OCI-LY1 (cell line): ENCODE measurements at regions not wholly inside any gene's neighbourhood (a gene's known extent, or its start where the extent isn't known, plus 50 kb on each side); places are given as distances from the start of the nearest gene placed in this dataset.
A peak's percentile ranks its signal among the peaks of the same experiment; 100 is the strongest.

Source experiments
- H2AFZ ChIP-seq: fragments of 200-600 bp; sonication (generic), shearing (Covaris generic); 2 replicates; pipeline ENCODE4 v1.6.0; 2014; ENCODE audit warnings: antibody characterized with exemption, mild to moderate bottlenecking, low read length
- H3F3A ChIP-seq: fragments of 200-600 bp; sonication (generic), shearing (Covaris generic); 2 replicates; pipeline ENCODE4 v1.6.0; 2014; ENCODE audit warnings: mild to moderate bottlenecking, antibody characterized with exemption, low read length, moderate library complexity; ENCODE audit not compliant: insufficient read depth
- H3K27ac ChIP-seq: fragments of 200-600 bp; sonication (generic); 2 replicates; pipeline ENCODE4 v1.5.1; 2014; ENCODE audit warnings: low read length, mixed run types, mild to moderate bottlenecking, low read depth; ENCODE audit not compliant: poor library complexity, severe bottlenecking
- H3K27me3 ChIP-seq: fragments of 200-600 bp; sonication (generic); 2 replicates; pipeline ENCODE4 v1.6.0; 2014; ENCODE audit warnings: antibody characterized with exemption, mild to moderate bottlenecking, low read length, moderate library complexity; ENCODE audit not compliant: insufficient read depth
- H3K36me3 ChIP-seq: fragments of 200-600 bp; sonication (generic); 2 replicates; pipeline ENCODE4 v1.6.1; 2014; ENCODE audit warnings: mild to moderate bottlenecking, antibody characterized with exemption, low read length, moderate library complexity, mixed read lengths; ENCODE audit not compliant: insufficient read depth
- H3K4me1 ChIP-seq: fragments of 200-600 bp; sonication (generic); 2 replicates; pipeline ENCODE4 v1.5.1; 2014; ENCODE audit warnings: mild to moderate bottlenecking, low read length, moderate library complexity; ENCODE audit not compliant: insufficient read depth, severe bottlenecking
- H3K4me2 ChIP-seq: fragments of 200-600 bp; sonication (generic), shearing (Covaris generic); 2 replicates; pipeline ENCODE4 v1.6.1; 2014; ENCODE audit warnings: low read length
- H3K4me3 ChIP-seq: fragments of 200-600 bp; sonication (generic); 2 replicates; pipeline ENCODE4 v1.5.1; 2014; ENCODE audit warnings: low read length, low read depth, mild to moderate bottlenecking, mixed read lengths; ENCODE audit not compliant: poor library complexity, severe bottlenecking
- H3K79me2 ChIP-seq: fragments of 200-600 bp; shearing (Covaris generic); 2 replicates; pipeline ENCODE4 v1.6.1; 2016; ENCODE audit warnings: mixed run types, low read length, mixed read lengths; ENCODE audit not compliant: insufficient read depth
- H3K9ac ChIP-seq: fragments of 200-600 bp; sonication (generic), shearing (Covaris generic); 2 replicates; pipeline ENCODE4 v1.6.1; 2014; ENCODE audit warnings: mild to moderate bottlenecking, low read length, mixed read lengths
- H3K9me2 ChIP-seq: fragments of 200-600 bp; sonication (generic), shearing (Covaris generic); 2 replicates; pipeline ENCODE4 v1.6.1; 2014; ENCODE audit warnings: low read depth, mild to moderate bottlenecking, low read length, mixed read lengths
- H3K9me3 ChIP-seq: fragments of 200-600 bp; shearing (Covaris generic); 2 replicates; pipeline ENCODE4 v1.6.1; 2014; ENCODE audit warnings: low read length, mixed read lengths
- H4K20me1 ChIP-seq: fragments of 200-600 bp; sonication (generic), shearing (Covaris generic); 2 replicates; pipeline ENCODE4 v1.6.0; 2016; ENCODE audit warnings: mild to moderate bottlenecking, low read length; ENCODE audit not compliant: insufficient read depth
- EZH2 ChIP-seq: fragments of 200-600 bp; sonication (generic), shearing (Covaris generic); IDR thresholded peaks from 2 replicates; pipeline ENCODE4 v1.8.0; 2017; ENCODE audit warnings: borderline replicate concordance, mixed run types, mild to moderate bottlenecking, antibody characterized with exemption, low read length, moderate library complexity, mixed read lengths
- TF ChIP-seq, protein P1 (sequence below): fragments of 200-600 bp; sonication (generic), shearing (Covaris generic); IDR thresholded peaks from 2 replicates; pipeline ENCODE4 v1.5.1; 2017; ENCODE audit warnings: mild to moderate bottlenecking, antibody characterized with exemption, low read length, moderate library complexity, mixed read lengths

DNA sequence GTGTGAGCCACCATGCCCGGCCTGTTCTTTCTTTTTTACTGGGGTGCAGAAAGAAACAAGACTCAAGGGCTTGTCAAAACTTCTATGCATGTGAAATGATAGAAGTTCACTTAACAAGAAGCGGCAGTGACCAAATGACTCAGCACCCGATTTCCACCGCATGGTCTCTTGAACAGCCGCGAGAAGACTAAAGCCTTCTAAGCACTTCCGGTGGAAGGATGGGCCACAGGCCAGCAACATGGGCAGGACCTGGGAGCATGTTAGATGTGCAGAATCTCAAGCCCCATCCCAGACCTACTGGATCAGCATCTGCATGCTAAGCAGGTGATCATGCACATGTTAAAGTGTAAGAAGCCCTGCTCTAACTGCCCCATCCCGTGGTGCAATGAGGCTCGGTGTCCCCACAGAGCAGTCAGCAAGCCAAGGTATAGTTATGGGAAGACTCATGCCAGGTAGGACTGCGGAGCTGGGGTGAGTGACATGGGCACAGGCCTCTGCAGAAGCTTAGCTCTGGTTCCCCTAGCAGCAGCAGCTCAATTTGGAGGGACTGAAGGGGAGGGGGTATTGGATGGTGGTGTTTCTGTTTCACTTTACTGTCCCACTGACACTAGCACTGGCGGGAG is 88.5 kb upstream of the HNF1B start:
- no peak overlapping the region for H3K4me3 ChIP-seq
- H3K79me2 ChIP-seq: no peaks in the 10 kb centered on the region
- H3K36me3 ChIP-seq: no peaks in the 10 kb centered on the region; the same call in 1 of the 2 replicates
- peaks cover 3% of the 10 kb centered on the region; the same call in 1 of the 2 replicates for H3K27me3 ChIP-seq
- TF ChIP-seq, protein P1, sequence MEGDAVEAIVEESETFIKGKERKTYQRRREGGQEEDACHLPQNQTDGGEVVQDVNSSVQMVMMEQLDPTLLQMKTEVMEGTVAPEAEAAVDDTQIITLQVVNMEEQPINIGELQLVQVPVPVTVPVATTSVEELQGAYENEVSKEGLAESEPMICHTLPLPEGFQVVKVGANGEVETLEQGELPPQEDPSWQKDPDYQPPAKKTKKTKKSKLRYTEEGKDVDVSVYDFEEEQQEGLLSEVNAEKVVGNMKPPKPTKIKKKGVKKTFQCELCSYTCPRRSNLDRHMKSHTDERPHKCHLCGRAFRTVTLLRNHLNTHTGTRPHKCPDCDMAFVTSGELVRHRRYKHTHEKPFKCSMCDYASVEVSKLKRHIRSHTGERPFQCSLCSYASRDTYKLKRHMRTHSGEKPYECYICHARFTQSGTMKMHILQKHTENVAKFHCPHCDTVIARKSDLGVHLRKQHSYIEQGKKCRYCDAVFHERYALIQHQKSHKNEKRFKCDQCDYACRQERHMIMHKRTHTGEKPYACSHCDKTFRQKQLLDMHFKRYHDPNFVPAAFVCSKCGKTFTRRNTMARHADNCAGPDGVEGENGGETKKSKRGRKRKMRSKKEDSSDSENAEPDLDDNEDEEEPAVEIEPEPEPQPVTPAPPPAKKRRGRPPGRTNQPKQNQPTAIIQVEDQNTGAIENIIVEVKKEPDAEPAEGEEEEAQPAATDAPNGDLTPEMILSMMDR: no peak
- TF ChIP-seq EZH2: no peak
- H3K9me3 ChIP-seq: no peaks in the 10 kb centered on the region
- peaks cover 41% of the 10 kb centered on the region for H3K4me1 ChIP-seq
- no peaks in the 10 kb centered on the region for H4K20me1 ChIP-seq
- H3F3A ChIP-seq: 0 out of 2 replicates have a peak, but pooled peaks cover 5% of the 10 kb centered on the region
- H3K27ac ChIP-seq: no peak overlapping the region
- H3K9ac ChIP-seq: no peak overlapping the region
- H2AFZ ChIP-seq: no peak overlapping the region
- peak overlapping the region; percentile 1; the same call in 1 of the 2 replicates for H3K4me2 ChIP-seq
- H3K9me2 ChIP-seq: no peaks in the 10 kb centered on the region

DNA sequence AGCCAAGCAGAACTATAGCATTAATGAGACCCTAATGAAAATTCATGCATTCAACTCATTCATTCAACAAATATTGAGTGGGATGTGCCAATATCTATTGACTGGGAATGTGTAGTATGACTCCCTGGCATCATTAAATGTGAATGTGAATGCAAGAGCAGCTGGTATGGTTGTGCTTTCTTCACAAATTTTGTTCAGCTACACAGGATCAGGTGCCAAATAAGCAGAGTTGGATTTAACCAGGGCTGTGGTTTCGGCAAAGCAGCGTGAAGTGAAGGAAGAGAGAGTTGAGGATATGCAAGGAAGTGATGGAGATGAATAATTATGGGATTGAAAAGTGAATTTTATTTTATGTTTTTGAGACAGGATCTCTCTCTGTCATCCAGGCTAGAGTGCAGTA is 87.1 kb upstream of the HNF1B start:
- H3K9me3 ChIP-seq: no peaks in the 10 kb centered on the region
- H3K27ac ChIP-seq: no peak overlapping the region
- no peak overlapping the region for H3K4me3 ChIP-seq
- H4K20me1 ChIP-seq: no peaks in the 10 kb centered on the region
- TF ChIP-seq, protein P1: no peak
- no peak for TF ChIP-seq EZH2
- H3F3A ChIP-seq: 0 out of 2 replicates have a peak, but pooled peaks cover 5% of the 10 kb centered on the region
- no peaks in the 10 kb centered on the region; the same call in 1 of the 2 replicates for H3K36me3 ChIP-seq
- H3K9me2 ChIP-seq: no peaks in the 10 kb centered on the region
- H3K4me1 ChIP-seq: peaks cover 54% of the 10 kb centered on the region
- H3K27me3 ChIP-seq: peaks cover 3% of the 10 kb centered on the region; the same call in 1 of the 2 replicates
- H2AFZ ChIP-seq: no peak overlapping the region
- no peak overlapping the region for H3K4me2 ChIP-seq
- no peak overlapping the region for H3K9ac ChIP-seq
- H3K79me2 ChIP-seq: no peaks in the 10 kb centered on the region

DNA sequence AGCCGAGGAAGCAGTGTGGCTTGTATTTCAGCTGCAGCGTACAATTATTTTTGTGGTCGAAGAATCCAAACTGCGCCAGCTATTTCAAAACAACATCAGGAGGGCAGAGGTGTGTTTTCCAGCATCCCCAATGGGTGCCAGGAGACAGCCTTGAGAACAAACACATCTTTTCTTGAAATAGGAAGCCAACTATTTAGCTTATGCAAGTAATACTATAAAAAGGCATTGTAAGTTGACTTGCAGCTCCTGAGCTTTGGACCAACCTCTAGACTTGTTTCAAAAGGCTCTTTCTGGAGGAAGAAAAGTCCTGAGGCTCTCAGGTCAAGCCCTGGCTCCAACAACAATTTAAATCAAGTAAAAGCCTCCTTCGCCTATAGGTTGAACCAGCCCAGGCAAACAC is 86.6 kb upstream of the HNF1B start:
- H3K9ac ChIP-seq: no peak overlapping the region
- no peak overlapping the region for H3K27ac ChIP-seq
- no peaks in the 10 kb centered on the region for H3K79me2 ChIP-seq
- no peaks in the 10 kb centered on the region for H4K20me1 ChIP-seq
- H3F3A ChIP-seq: 0 out of 2 replicates have a peak, but pooled peaks cover 5% of the 10 kb centered on the region
- H3K4me2 ChIP-seq: no peak overlapping the region
- no peak overlapping the region for H3K4me3 ChIP-seq
- no peaks in the 10 kb centered on the region for H3K9me3 ChIP-seq
- no peak for TF ChIP-seq EZH2
- TF ChIP-seq, protein P1: no peak
- no peaks in the 10 kb centered on the region for H3K9me2 ChIP-seq
- no peaks in the 10 kb centered on the region; the same call in 1 of the 2 replicates for H3K36me3 ChIP-seq
- no peak overlapping the region for H2AFZ ChIP-seq
- H3K27me3 ChIP-seq: peaks cover 3% of the 10 kb centered on the region; the same call in 1 of the 2 replicates
- H3K4me1 ChIP-seq: peaks cover 59% of the 10 kb centered on the region
